Neural cell (in vitro differentiated cells): ENCODE measurements at regions not wholly inside any gene's neighbourhood (a gene's known extent, or its start where the extent isn't known, plus 50 kb on each side); places are given as distances from the start of the nearest gene placed in this dataset.

ENCODE experiments used
- H2AFZ ChIP-seq: fragments of 200-600, 300-800 bp; sonication (generic), shearing (Covaris generic); 2 replicates; pipeline ENCODE4 v1.6.0; 2014; ENCODE audit warnings: low read depth, mild to moderate bottlenecking, antibody characterized with exemption, low read length, moderate library complexity
- H3F3A ChIP-seq: fragments of 200-600 bp; shearing (Covaris generic); 2 replicates; pipeline ENCODE4 v1.6.1; 2016; ENCODE audit warnings: mild to moderate bottlenecking, moderate library complexity, mixed read lengths, antibody characterized with exemption, low read length; ENCODE audit not compliant: insufficient read depth, poor library complexity, severe bottlenecking
- H3K27ac ChIP-seq: fragments of 200-600, 300-800 bp; sonication (generic), shearing (Covaris generic); 2 replicates; pipeline ENCODE4 v1.5.1; 2014; ENCODE audit warnings: mild to moderate bottlenecking, low read length, moderate library complexity
- H3K27me3 ChIP-seq: fragments of 300-800, 200-600 bp; sonication (generic), shearing (Covaris generic); 2 replicates; pipeline ENCODE4 v1.6.0; 2014; ENCODE audit warnings: mild to moderate bottlenecking, low read depth, low read length, moderate library complexity; ENCODE audit not compliant: insufficient read depth
- H3K36me3 ChIP-seq: fragments of 300-800, 200-600 bp; sonication (generic), shearing (Covaris generic); 2 replicates; pipeline ENCODE4 v1.5.1; 2014; ENCODE audit warnings: mild to moderate bottlenecking, antibody characterized with exemption, low read length, moderate library complexity; ENCODE audit not compliant: insufficient read depth
- H3K4me2 ChIP-seq: fragments of 300-800, 200-600 bp; sonication (generic), shearing (Covaris generic); 2 replicates; pipeline ENCODE4 v1.6.0; 2014; ENCODE audit warnings: mild to moderate bottlenecking, low read length
- H3K4me3 ChIP-seq: fragments of 300-800, 200-600 bp; sonication (generic), shearing (Covaris generic); 2 replicates; pipeline ENCODE4 v1.5.1; 2014; ENCODE audit warnings: mild to moderate bottlenecking, low read length, moderate library complexity
- H3K79me2 ChIP-seq: fragments of 200-600 bp; shearing (Covaris generic); replicated peaks from 2 replicates; pipeline ENCODE4 v1.6.0; 2014; ENCODE audit warnings: mild to moderate bottlenecking, low read length, moderate library complexity; ENCODE audit not compliant: insufficient read depth
- H3K9ac ChIP-seq: fragments of 300-800, 200-600 bp; sonication (generic), shearing (Covaris generic); 2 replicates; pipeline ENCODE4 v1.6.1; 2016; ENCODE audit warnings: mild to moderate bottlenecking, low read length, mixed read lengths
- H3K9me2 ChIP-seq: fragments of 200-600 bp; shearing (Covaris generic); 2 replicates; pipeline ENCODE4 v1.6.1; 2016; ENCODE audit warnings: mild to moderate bottlenecking, low read length, mixed read lengths; ENCODE audit not compliant: insufficient read depth
- H3K9me3 ChIP-seq: fragments of 200-600, 300-800 bp; sonication (generic), shearing (Covaris generic); 2 replicates; pipeline ENCODE4 v1.6.1; 2016; ENCODE audit warnings: mild to moderate bottlenecking, mixed run types, low read length, moderate library complexity, mixed read lengths
- H4K20me1 ChIP-seq: fragments of 200-600 bp; shearing (Covaris generic); 2 replicates; pipeline ENCODE4 v1.6.1; 2016; ENCODE audit warnings: mild to moderate bottlenecking, mixed run types; ENCODE audit not compliant: insufficient read depth
- EP300 ChIP-seq: fragments of 450-650 bp; conservative IDR thresholded peaks from 2 replicates; pipeline ENCODE4 v1.6.1; 2014; ENCODE audit warnings: antibody characterized with exemption, mild to moderate bottlenecking, moderate library complexity; ENCODE audit not compliant: poor library complexity, severe bottlenecking
- EZH2 ChIP-seq: fragments of 200-600, 300-800 bp; shearing (Covaris generic), sonication (generic); IDR thresholded peaks from 2 replicates; pipeline ENCODE4 v1.6.1; 2014; ENCODE audit warnings: antibody characterized with exemption, low read length, borderline replicate concordance, mild to moderate bottlenecking; ENCODE audit not compliant: insufficient read depth, poor library complexity, severe bottlenecking
- MXI1 ChIP-seq: fragments of 450-650 bp; conservative IDR thresholded peaks from 2 replicates; pipeline ENCODE4 v1.6.1; 2014; ENCODE audit warnings: antibody characterized with exemption, mild to moderate bottlenecking; ENCODE audit not compliant: poor library complexity, severe bottlenecking
- POLR2AphosphoS5 ChIP-seq: IDR thresholded peaks from 2 replicates; pipeline ENCODE4 v1.6.1; 2012
- RAD21 ChIP-seq: fragments of 450-650 bp; conservative IDR thresholded peaks from 2 replicates; pipeline ENCODE4 v1.6.1; 2014; ENCODE audit warnings: antibody characterized with exemption, mild to moderate bottlenecking, moderate library complexity
- SMC3 ChIP-seq: fragments of 450-650 bp; conservative IDR thresholded peaks from 2 replicates; pipeline ENCODE4 v1.6.1; 2014; ENCODE audit warnings: antibody characterized with exemption, mild to moderate bottlenecking, moderate library complexity; ENCODE audit not compliant: poor library complexity
- TAF1 ChIP-seq: IDR thresholded peaks from 2 replicates; pipeline ENCODE4 v1.6.1; 2012; ENCODE audit warnings: low read depth
- TF ChIP-seq, protein P1 (sequence below): IDR thresholded peaks from 2 replicates; pipeline ENCODE4 v1.6.1; 2012; ENCODE audit warnings: borderline replicate concordance
- TF ChIP-seq, protein P2 (sequence below): fragments of 450-650 bp; IDR thresholded peaks from 2 replicates; pipeline ENCODE4 v1.5.1; 2014; ENCODE audit warnings: antibody characterized with exemption, mild to moderate bottlenecking, moderate library complexity; ENCODE audit not compliant: poor library complexity, severe bottlenecking

DNA sequence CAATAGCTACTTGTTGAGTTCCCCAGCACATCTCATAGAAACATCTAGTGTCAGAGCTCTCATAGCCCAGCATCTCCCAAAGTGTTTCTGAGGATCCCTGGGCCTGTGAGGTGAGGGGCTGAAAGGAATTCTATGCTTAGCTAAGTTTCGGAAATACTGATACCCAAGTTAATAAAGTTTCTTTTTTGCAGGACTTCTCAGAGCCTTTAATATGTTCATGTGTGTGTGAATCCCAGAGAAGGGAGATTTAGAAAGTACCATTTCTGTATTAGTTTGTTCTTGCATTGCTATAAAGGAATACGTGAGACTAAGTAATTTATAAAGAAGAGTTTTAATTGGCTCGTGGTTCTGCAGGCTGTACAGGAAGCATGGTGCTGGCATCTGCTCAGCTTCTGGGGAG, 211.2 kb downstream of the TSN start:
- H3K9me3 ChIP-seq: no peaks in the 10 kb centered on the region
- H3F3A ChIP-seq: no peaks in the 10 kb centered on the region
- H3K4me3 ChIP-seq: no peak overlapping the region
- no peak overlapping the region for H3K9ac ChIP-seq
- no peak overlapping the region for H3K27ac ChIP-seq
- no peak overlapping the region for H2AFZ ChIP-seq
- H3K36me3 ChIP-seq: no peaks in the 10 kb centered on the region
- no peaks in the 10 kb centered on the region for H4K20me1 ChIP-seq
- no peaks in the 10 kb centered on the region for H3K79me2 ChIP-seq
- TF ChIP-seq, protein P1, sequence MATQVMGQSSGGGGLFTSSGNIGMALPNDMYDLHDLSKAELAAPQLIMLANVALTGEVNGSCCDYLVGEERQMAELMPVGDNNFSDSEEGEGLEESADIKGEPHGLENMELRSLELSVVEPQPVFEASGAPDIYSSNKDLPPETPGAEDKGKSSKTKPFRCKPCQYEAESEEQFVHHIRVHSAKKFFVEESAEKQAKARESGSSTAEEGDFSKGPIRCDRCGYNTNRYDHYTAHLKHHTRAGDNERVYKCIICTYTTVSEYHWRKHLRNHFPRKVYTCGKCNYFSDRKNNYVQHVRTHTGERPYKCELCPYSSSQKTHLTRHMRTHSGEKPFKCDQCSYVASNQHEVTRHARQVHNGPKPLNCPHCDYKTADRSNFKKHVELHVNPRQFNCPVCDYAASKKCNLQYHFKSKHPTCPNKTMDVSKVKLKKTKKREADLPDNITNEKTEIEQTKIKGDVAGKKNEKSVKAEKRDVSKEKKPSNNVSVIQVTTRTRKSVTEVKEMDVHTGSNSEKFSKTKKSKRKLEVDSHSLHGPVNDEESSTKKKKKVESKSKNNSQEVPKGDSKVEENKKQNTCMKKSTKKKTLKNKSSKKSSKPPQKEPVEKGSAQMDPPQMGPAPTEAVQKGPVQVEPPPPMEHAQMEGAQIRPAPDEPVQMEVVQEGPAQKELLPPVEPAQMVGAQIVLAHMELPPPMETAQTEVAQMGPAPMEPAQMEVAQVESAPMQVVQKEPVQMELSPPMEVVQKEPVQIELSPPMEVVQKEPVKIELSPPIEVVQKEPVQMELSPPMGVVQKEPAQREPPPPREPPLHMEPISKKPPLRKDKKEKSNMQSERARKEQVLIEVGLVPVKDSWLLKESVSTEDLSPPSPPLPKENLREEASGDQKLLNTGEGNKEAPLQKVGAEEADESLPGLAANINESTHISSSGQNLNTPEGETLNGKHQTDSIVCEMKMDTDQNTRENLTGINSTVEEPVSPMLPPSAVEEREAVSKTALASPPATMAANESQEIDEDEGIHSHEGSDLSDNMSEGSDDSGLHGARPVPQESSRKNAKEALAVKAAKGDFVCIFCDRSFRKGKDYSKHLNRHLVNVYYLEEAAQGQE: no peak
- TF ChIP-seq SMC3: no peak
- no peak for TF ChIP-seq EP300
- TF ChIP-seq POLR2AphosphoS5: no peak
- TF ChIP-seq, protein P2, sequence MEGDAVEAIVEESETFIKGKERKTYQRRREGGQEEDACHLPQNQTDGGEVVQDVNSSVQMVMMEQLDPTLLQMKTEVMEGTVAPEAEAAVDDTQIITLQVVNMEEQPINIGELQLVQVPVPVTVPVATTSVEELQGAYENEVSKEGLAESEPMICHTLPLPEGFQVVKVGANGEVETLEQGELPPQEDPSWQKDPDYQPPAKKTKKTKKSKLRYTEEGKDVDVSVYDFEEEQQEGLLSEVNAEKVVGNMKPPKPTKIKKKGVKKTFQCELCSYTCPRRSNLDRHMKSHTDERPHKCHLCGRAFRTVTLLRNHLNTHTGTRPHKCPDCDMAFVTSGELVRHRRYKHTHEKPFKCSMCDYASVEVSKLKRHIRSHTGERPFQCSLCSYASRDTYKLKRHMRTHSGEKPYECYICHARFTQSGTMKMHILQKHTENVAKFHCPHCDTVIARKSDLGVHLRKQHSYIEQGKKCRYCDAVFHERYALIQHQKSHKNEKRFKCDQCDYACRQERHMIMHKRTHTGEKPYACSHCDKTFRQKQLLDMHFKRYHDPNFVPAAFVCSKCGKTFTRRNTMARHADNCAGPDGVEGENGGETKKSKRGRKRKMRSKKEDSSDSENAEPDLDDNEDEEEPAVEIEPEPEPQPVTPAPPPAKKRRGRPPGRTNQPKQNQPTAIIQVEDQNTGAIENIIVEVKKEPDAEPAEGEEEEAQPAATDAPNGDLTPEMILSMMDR: no peak
- no peak for TF ChIP-seq MXI1
- H3K4me2 ChIP-seq: no peak overlapping the region
- H3K9me2 ChIP-seq: no peaks in the 10 kb centered on the region
- no peaks in the 10 kb centered on the region for H3K27me3 ChIP-seq

DNA sequence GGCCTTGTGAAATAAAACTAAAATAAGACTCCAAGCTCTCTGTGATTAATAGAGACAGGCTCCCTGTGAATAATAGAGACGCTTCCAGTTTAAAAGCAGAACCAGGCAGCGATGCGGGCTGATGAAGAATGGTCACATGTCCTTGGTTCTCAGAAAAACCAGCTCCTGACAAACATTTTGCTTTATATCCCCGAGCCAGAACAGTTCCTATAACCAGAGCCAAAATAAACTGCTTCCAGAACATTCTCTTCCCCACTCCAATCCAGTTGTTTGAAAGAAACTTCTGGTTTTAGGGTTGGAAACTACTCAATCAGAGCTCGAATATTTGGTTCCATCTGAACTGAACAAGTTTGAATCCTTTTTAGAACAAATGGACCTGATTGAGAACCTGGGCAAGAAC, 213.7 kb downstream of the TSN start:
- TF ChIP-seq TAF1 (no peak), EZH2 (no peak), MXI1 (no peak), SMC3 (no peak), RAD21 (no peak), EP300 (no peak), POLR2AphosphoS5 (no peak)
- TF ChIP-seq, protein P1: no peak
- TF ChIP-seq, protein P2: no peak
- H3K9ac ChIP-seq: no peak overlapping the region
- H3K4me3 ChIP-seq: no peak overlapping the region
- no peaks in the 10 kb centered on the region for H3F3A ChIP-seq
- no peaks in the 10 kb centered on the region for H3K79me2 ChIP-seq
- H3K9me3 ChIP-seq: no peaks in the 10 kb centered on the region
- H3K9me2 ChIP-seq: no peaks in the 10 kb centered on the region
- no peaks in the 10 kb centered on the region for H3K36me3 ChIP-seq
- H3K4me2 ChIP-seq: no peak overlapping the region
- no peaks in the 10 kb centered on the region for H4K20me1 ChIP-seq
- H2AFZ ChIP-seq: no peak overlapping the region
- no peaks in the 10 kb centered on the region for H3K27me3 ChIP-seq
- H3K27ac ChIP-seq: no peak overlapping the region
